H1 (cell line): ENCODE measurements at regions not wholly inside any gene's neighbourhood (a gene's known extent, or its start where the extent isn't known, plus 50 kb on each side); places are given as distances from the start of the nearest gene placed in this dataset.

Experiments
- CTCF ChIA-PET: fragments of 300-600 bp; sonication (Branson Sonifier 250); formaldehyde crosslinking; loops from one replicate; lab custom pipeline; 2021; ENCODE audit not compliant: partially characterized antibody; lab: Charles Lee
- POLR2A ChIA-PET: fragments of 300-600 bp; sonication (Branson Sonifier 250); formaldehyde crosslinking; loops from one replicate; lab custom pipeline; 2021; ENCODE audit warnings: inconsistent platforms; ENCODE audit not compliant: partially characterized antibody; lab: Charles Lee
- DNase-seq, 2 experiments: peaks; one replicate each; pipeline versions ENCODE4 v3.0.0 to v3.0.0-alpha.2; 2010 to 2022; ENCODE audit warnings: low spot score in 2 of 2, low read depth in 1 of 2, mixed read lengths in 1 of 2
- FAIRE-seq: peaks from 2 replicates; lab custom pipeline; 2011; peaks lifted over from hg19 to GRCh38; lab: Jason Lieb, UNC
- H2AFZ ChIP-seq: 2 replicates; pipeline ENCODE4 v1.8.1; 2012; ENCODE audit warnings: low read length, inconsistent platforms
- H2AK5ac ChIP-seq: 2 replicates; pipeline ENCODE4 v1.6.1; 2013; ENCODE audit warnings: low read depth, low read length
- H2BK120ac ChIP-seq: replicated peaks from 2 replicates; pipeline ENCODE3; 2013; ENCODE audit warnings: low read depth, low read length, inconsistent platforms
- H2BK12ac ChIP-seq: 2 replicates; pipeline ENCODE4 v1.6.1; 2013; ENCODE audit warnings: low read depth, low read length
- H2BK15ac ChIP-seq: 2 replicates; pipeline ENCODE4 v1.6.1; 2013; ENCODE audit warnings: low read length
- H2BK20ac ChIP-seq: 2 replicates; pipeline ENCODE4 v1.6.1; 2013; ENCODE audit warnings: low read length
- H2BK5ac ChIP-seq: 2 replicates; pipeline ENCODE4 v1.6.1; 2013; ENCODE audit warnings: low read depth, low read length
- H3K14ac ChIP-seq: 2 replicates; pipeline ENCODE4 v1.6.1; 2013; ENCODE audit warnings: inconsistent platforms; ENCODE audit not compliant: insufficient read length
- H3K18ac ChIP-seq: 2 replicates; pipeline ENCODE4 v1.6.1; 2013; ENCODE audit warnings: low read length; ENCODE audit errors: extremely low read depth
- H3K23ac ChIP-seq: 2 replicates; pipeline ENCODE4 v1.6.1; 2013; ENCODE audit warnings: inconsistent platforms; ENCODE audit not compliant: insufficient read length
- H3K23me2 ChIP-seq: 2 replicates; pipeline ENCODE4 v1.6.1; 2013; ENCODE audit warnings: low read depth, low read length
- H3K27ac ChIP-seq: 2 replicates; pipeline ENCODE4 v1.6.1; 2011; ENCODE audit warnings: low read depth, low read length, inconsistent platforms
- H3K27me3 ChIP-seq, 4 experiments: replicated peaks in 1 of 4; 1 replicate in 1 of 4; 2 replicates in 3 of 4; pipeline versions ENCODE4 v1.6.1 to v1.8.1; 2011 to 2013; ENCODE audit warnings: low read length in 3 of 4, mild to moderate bottlenecking in 3 of 4, inconsistent platforms in 2 of 4, mixed read lengths in 2 of 4, moderate library complexity in 1 of 4; ENCODE audit not compliant: control insufficient read depth in 3 of 4, insufficient read depth in 3 of 4; ENCODE audit errors: extremely low read depth in 1 of 4
- H3K36me3 ChIP-seq, 4 experiments: 2 replicates each; pipeline versions ENCODE4 v1.6.1 to v1.8.1; 2011 to 2013; ENCODE audit warnings: mild to moderate bottlenecking in 4 of 4, low read length in 3 of 4, moderate library complexity in 2 of 4, control low read depth in 1 of 4, inconsistent platforms in 1 of 4; ENCODE audit not compliant: insufficient read depth in 4 of 4, control insufficient read depth in 2 of 4
- H3K4ac ChIP-seq: replicated peaks from 2 replicates; pipeline ENCODE3; 2013; ENCODE audit warnings: low read length, low read depth, mixed read lengths, inconsistent platforms; ENCODE audit not compliant: insufficient read length
- H3K4me1 ChIP-seq, 4 experiments: replicated peaks in 1 of 4; 1 replicate in 1 of 4; 2 replicates in 3 of 4; pipeline versions ENCODE4 v1.6.1 to v1.8.1; 2011 to 2013; ENCODE audit warnings: low read length in 3 of 4, inconsistent platforms in 2 of 4, mixed read lengths in 1 of 4; ENCODE audit not compliant: insufficient read depth in 4 of 4, control insufficient read depth in 3 of 4
- H3K4me2 ChIP-seq, 2 experiments: 2 replicates each; pipeline versions ENCODE4 v1.6.1 to v1.8.1; 2011 to 2013; ENCODE audit warnings: low read depth in 2 of 2, low read length in 2 of 2, control low read depth in 1 of 2, inconsistent platforms in 1 of 2, mild to moderate bottlenecking in 1 of 2; ENCODE audit not compliant: insufficient read depth in 1 of 2
- H3K4me3 ChIP-seq, 4 experiments: fragments of 200-600, 300-600 bp in 1 of 4; sonication (generic), shearing (Covaris generic), sonication (Bioruptor Twin) in 1 of 4; 2 replicates each; pipeline versions ENCODE4 v1.5.1 to v1.8.1; 2011 to 2016; ENCODE audit warnings: low read length in 4 of 4, low read depth in 3 of 4, control low read depth in 2 of 4, inconsistent platforms in 2 of 4, mild to moderate bottlenecking in 2 of 4, mixed read lengths in 1 of 4, moderate library complexity in 1 of 4; ENCODE audit not compliant: insufficient read depth in 2 of 4; ENCODE audit errors: extremely low read depth in 1 of 4
- H3K56ac ChIP-seq: replicated peaks from 2 replicates; pipeline ENCODE3; 2013; ENCODE audit warnings: low read depth, mild to moderate bottlenecking, mixed read lengths, low read length, inconsistent platforms; ENCODE audit not compliant: insufficient read length
- H3K79me1 ChIP-seq: 2 replicates; pipeline ENCODE4 v1.6.1; 2013; ENCODE audit warnings: low read depth, low read length, control low read depth
- H3K79me2 ChIP-seq, 2 experiments: 2 replicates each; pipeline versions ENCODE4 v1.6.1 to v1.8.1; 2012 to 2013; ENCODE audit warnings: low read length in 2 of 2, mild to moderate bottlenecking in 2 of 2, inconsistent platforms in 1 of 2; ENCODE audit not compliant: insufficient read depth in 2 of 2, control insufficient read depth in 1 of 2
- H3K9ac ChIP-seq, 4 experiments: replicated peaks in 1 of 4; 1 replicate in 1 of 4; 2 replicates in 3 of 4; pipeline versions ENCODE4 v1.6.1 to v1.8.1; 2011 to 2013; ENCODE audit warnings: low read depth in 3 of 4, low read length in 3 of 4, control low read depth in 2 of 4, mild to moderate bottlenecking in 2 of 4, moderate library complexity in 2 of 4, inconsistent platforms in 1 of 4; ENCODE audit errors: extremely low read depth in 1 of 4
- H3K9me3 ChIP-seq, 2 experiments: 2 replicates each; pipeline versions ENCODE4 v1.6.1 to v1.8.1; 2012 to 2013; ENCODE audit warnings: mild to moderate bottlenecking in 2 of 2, moderate library complexity in 2 of 2, control low read depth in 1 of 2, inconsistent platforms in 1 of 2, low read depth in 1 of 2, low read length in 1 of 2, mixed read lengths in 1 of 2; ENCODE audit not compliant: insufficient read depth in 2 of 2
- H4K20me1 ChIP-seq, 2 experiments: replicated peaks in 1 of 2; 2 replicates each; pipeline versions ENCODE3 to v1.8.1; 2011 to 2013; ENCODE audit warnings: inconsistent platforms in 2 of 2, low read length in 2 of 2, mild to moderate bottlenecking in 1 of 2; ENCODE audit not compliant: insufficient read depth in 2 of 2, control insufficient read depth in 1 of 2
- H4K5ac ChIP-seq: 2 replicates; pipeline ENCODE4 v1.6.1; 2013; ENCODE audit warnings: low read length, low read depth, mixed read lengths, inconsistent platforms; ENCODE audit not compliant: insufficient read length
- H4K8ac ChIP-seq: 2 replicates; pipeline ENCODE4 v1.8.0; 2013; ENCODE audit warnings: mild to moderate bottlenecking, moderate library complexity, low read length, inconsistent platforms; ENCODE audit not compliant: insufficient read depth; ENCODE audit errors: extremely low read depth
- H4K91ac ChIP-seq: replicated peaks from 2 replicates; pipeline ENCODE3; 2013; ENCODE audit warnings: low read length, mixed read lengths, inconsistent platforms; ENCODE audit not compliant: insufficient read length
- EGR1 ChIP-seq: IDR thresholded peaks from 2 replicates; pipeline ENCODE4 v1.6.1; 2011; ENCODE audit warnings: low read depth, low read length, borderline replicate concordance
- HDAC2 ChIP-seq, 2 experiments: fragments of 300-600 bp in 1 of 2; sonication (generic) in 1 of 2; IDR thresholded peaks; 2 replicates each; pipeline ENCODE4 v1.6.1; 2011 to 2012; ENCODE audit warnings: low read depth in 2 of 2, low read length in 2 of 2, mild to moderate bottlenecking in 2 of 2, moderate library complexity in 2 of 2, borderline replicate concordance in 1 of 2, inconsistent platforms in 1 of 2
- NANOG ChIP-seq: IDR thresholded peaks from 2 replicates; pipeline ENCODE4 v1.6.1; 2011; ENCODE audit warnings: low read length, low read depth, mild to moderate bottlenecking, inconsistent platforms; ENCODE audit not compliant: insufficient read depth, poor library complexity, severe bottlenecking
- SUZ12 ChIP-seq: fragments of 200-600 bp; sonication (generic); IDR thresholded peaks from 2 replicates; pipeline ENCODE4 v1.6.1; 2012; ENCODE audit warnings: mild to moderate bottlenecking, inconsistent platforms, low read length, moderate library complexity, mixed read lengths
- TAF1 ChIP-seq: IDR thresholded peaks from 2 replicates; pipeline ENCODE4 v1.6.1; 2011; ENCODE audit warnings: mild to moderate bottlenecking, low read depth, low read length
- WGBS, 2 experiments: shearing (Covaris generic) in 1 of 2; methylation state at CpG; one replicate each; pipeline versions ENCODE4 v1.1.6 to v1.1.7; 2013 to 2015; ENCODE audit warnings: low lambda C conversion rate in 2 of 2, mixed read lengths in 2 of 2, inconsistent platforms in 1 of 2, low coverage in 1 of 2, missing lambda C conversion rate in 1 of 2; ENCODE audit not compliant: insufficient replicate concordance in 2 of 2, insufficient coverage in 1 of 2, insufficient read length in 1 of 2; ENCODE audit errors: extremely low coverage in 1 of 2, missing lambda C conversion rate in 1 of 2; 5-methylcytosine and 5-hydroxymethylcytosine counted together
- TF ChIP-seq, protein P1 (sequence below), 3 experiments: IDR thresholded peaks; 1 replicate in 2 of 3; 2 replicates in 1 of 3; pipeline versions ENCODE4 v1.5.1 to v1.6.1; 2011; ENCODE audit warnings: low read length in 3 of 3, mild to moderate bottlenecking in 3 of 3, inconsistent platforms in 2 of 3, low read depth in 1 of 3, moderate library complexity in 1 of 3; ENCODE audit not compliant: insufficient read depth in 1 of 3; ENCODE audit errors: control extremely low read depth in 1 of 3

DNA sequence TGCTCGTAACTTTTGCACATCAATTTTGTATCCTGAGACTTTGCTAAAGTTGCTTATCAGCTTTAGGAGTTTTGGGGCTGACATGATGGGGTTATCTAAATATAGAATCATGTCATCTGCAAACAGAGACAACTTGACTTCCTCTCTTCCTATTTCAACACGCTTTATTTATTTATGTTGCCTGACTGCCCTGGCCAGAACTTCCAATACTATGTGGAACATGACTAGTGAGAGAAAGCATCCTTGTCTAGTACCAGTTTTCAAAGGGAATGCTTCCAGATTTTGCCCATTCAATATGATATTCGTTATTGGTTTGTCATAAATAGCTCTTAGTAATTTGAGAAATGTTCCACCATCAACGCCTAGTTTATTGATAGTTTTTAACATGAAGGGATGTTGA lies 65.4 kb upstream of the CDH12 start:
- H4K20me1 ChIP-seq, result no peaks in the 10 kb centered on the region
- H3K4ac ChIP-seq, result no peak overlapping the region
- FAIRE-seq (no peak), DNase-seq (no peak)
- H3K27ac ChIP-seq, result no peak overlapping the region
- H3K27me3 ChIP-seq, result no peaks in the 10 kb centered on the region
- no peak overlapping the region for H3K4me3 ChIP-seq
- no peak overlapping the region for H4K8ac ChIP-seq
- POLR2A ChIA-PET, result no interaction called here
- H3K23me2 ChIP-seq, result no peaks in the 10 kb centered on the region
- 90% methylated on average over 4 of the region's 4 CpGs; no CpG with 5 or more reads in 1 of the 2 experiments for WGBS, 2 experiments
- no peak overlapping the region for H3K56ac ChIP-seq
- H2BK5ac ChIP-seq, result no peak overlapping the region
- no peak overlapping the region for H3K18ac ChIP-seq
- TF ChIP-seq HDAC2 (IDR thresholded peaks at IDR 0.05; ENCODE audit: borderline replicate concordance in 1 of 2, low read depth in 2 of 2, low read length in 2 of 2) (no peak), NANOG (no peak), SUZ12 (no peak), EGR1 (no peak), TAF1 (no peak)
- TF ChIP-seq, protein P1, sequence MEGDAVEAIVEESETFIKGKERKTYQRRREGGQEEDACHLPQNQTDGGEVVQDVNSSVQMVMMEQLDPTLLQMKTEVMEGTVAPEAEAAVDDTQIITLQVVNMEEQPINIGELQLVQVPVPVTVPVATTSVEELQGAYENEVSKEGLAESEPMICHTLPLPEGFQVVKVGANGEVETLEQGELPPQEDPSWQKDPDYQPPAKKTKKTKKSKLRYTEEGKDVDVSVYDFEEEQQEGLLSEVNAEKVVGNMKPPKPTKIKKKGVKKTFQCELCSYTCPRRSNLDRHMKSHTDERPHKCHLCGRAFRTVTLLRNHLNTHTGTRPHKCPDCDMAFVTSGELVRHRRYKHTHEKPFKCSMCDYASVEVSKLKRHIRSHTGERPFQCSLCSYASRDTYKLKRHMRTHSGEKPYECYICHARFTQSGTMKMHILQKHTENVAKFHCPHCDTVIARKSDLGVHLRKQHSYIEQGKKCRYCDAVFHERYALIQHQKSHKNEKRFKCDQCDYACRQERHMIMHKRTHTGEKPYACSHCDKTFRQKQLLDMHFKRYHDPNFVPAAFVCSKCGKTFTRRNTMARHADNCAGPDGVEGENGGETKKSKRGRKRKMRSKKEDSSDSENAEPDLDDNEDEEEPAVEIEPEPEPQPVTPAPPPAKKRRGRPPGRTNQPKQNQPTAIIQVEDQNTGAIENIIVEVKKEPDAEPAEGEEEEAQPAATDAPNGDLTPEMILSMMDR (IDR thresholded peaks at IDR 0.05; ENCODE audit: control extremely low read depth in 1 of 3, insufficient read depth in 1 of 3, low read depth in 1 of 3, low read length in 3 of 3), result no peak
- no peak overlapping the region for H2AK5ac ChIP-seq
- H4K91ac ChIP-seq, result no peak overlapping the region
- H2BK12ac ChIP-seq, result no peak overlapping the region
- no peak overlapping the region for H2BK15ac ChIP-seq
- no peaks in the 10 kb centered on the region for H3K4me1 ChIP-seq
- no peak overlapping the region for H3K23ac ChIP-seq
- H3K36me3 ChIP-seq, result no peaks in the 10 kb centered on the region
- no peak overlapping the region for H2BK120ac ChIP-seq
- CTCF ChIA-PET, result no interaction called here
- no peak overlapping the region for H2BK20ac ChIP-seq
- H3K9me3 ChIP-seq, result no peaks in the 10 kb centered on the region
- no peaks in the 10 kb centered on the region for H3K79me2 ChIP-seq
- no peaks in the 10 kb centered on the region for H3K79me1 ChIP-seq
- no peak overlapping the region for H3K14ac ChIP-seq
- H2AFZ ChIP-seq, result no peak overlapping the region
- H3K4me2 ChIP-seq, result no peak overlapping the region
- H3K9ac ChIP-seq, result no peak overlapping the region
- H4K5ac ChIP-seq, result no peak overlapping the region
